Right lobe of liver (tissue), 6 donors: ENCODE measurements at regions not wholly inside any gene's neighbourhood (a gene's known extent, or its start where the extent isn't known, plus 50 kb on each side); places are given as distances from the start of the nearest gene placed in this dataset.
"Not testable (repeated sequence)": the region's sequence is repeated elsewhere in the genome, so short reads cannot be mapped to it uniquely, and the experiment has no call there.

Source experiments
- ATAC-seq, 4 donors: fragments of 200-7000 bp; cut with Tn5 transposase; one replicate each; pipeline ENCODE4 v1.9.1; 2020; ENCODE audit warnings: mild to moderate bottlenecking in 4 of 4, moderate library complexity in 4 of 4
- DNase-seq, 3 donors: peaks; one replicate each; pipeline ENCODE4 v3.0.0-alpha.2; 2020
- H3K27ac ChIP-seq, 3 donors: fragments of 200-600 bp; one replicate each; pipeline ENCODE4 v1.8.0; 2022
- H3K27me3 ChIP-seq, 2 donors: fragments of 200-600 bp; one replicate each; pipeline ENCODE4 v1.8.0; 2022
- H3K36me3 ChIP-seq, 4 donors: fragments of 200-600 bp; sonication (generic) in 1 of 4; one replicate each; pipeline versions ENCODE4 v1.5.1 to v1.8.0; 2017 to 2022; ENCODE audit warnings: control low read depth in 1 of 4
- H3K4me1 ChIP-seq, 4 donors: fragments of 200-600 bp; sonication (generic) in 1 of 4; one replicate each; pipeline versions ENCODE4 v1.5.1 to v1.8.0; 2017 to 2022; ENCODE audit warnings: control low read depth in 1 of 4
- H3K4me3 ChIP-seq, 3 donors: fragments of 200-600 bp; one replicate each; pipeline ENCODE4 v1.8.0; 2022
- H3K9me3 ChIP-seq, 4 donors: fragments of 200-600 bp; sonication (generic) in 1 of 4; one replicate each; pipeline versions ENCODE4 v1.5.1 to v1.8.0; 2017 to 2022; ENCODE audit warnings: control low read depth in 1 of 4
- POLR2A ChIP-seq: fragments of 450-650 bp; IDR thresholded peaks from one replicate; pipeline ENCODE4 v1.6.1; 2017; ENCODE audit warnings: antibody characterized with exemption, mild to moderate bottlenecking
- WGBS: methylation state at CpG from one replicate; pipeline ENCODE4 v1.1.6; 2018; ENCODE audit warnings: low coverage, low lambda C conversion rate; ENCODE audit not compliant: insufficient coverage; ENCODE audit errors: missing lambda C conversion rate; 5-methylcytosine and 5-hydroxymethylcytosine counted together
- intact Hi-C, 2 donors: fragments of 100-400 bp; cut with DNase I; formaldehyde crosslinking; loops; one replicate each; pipeline versions ENCODE4 v1.11.2 to v1.14.1; 2022
- TF ChIP-seq, protein P1 (sequence below), 4 donors: fragments of 200-600 bp in 3 of 4; fragments of 450-650 bp in 1 of 4; IDR thresholded peaks; one replicate each; pipeline versions ENCODE4 v1.5.1 to v1.8.0; 2016 to 2022; ENCODE audit warnings: antibody characterized with exemption in 4 of 4, mild to moderate bottlenecking in 2 of 4
- donor health status: DM: no; HTN: yes; CAD: no.
- donor health status: DM: no; HTN: no; CAD: no.
- donor health status: DM: no; HTN: no; CAD: no.
- donor health status: DM: no; HTN: yes; CAD: no.
- donor health status: DM: no; HTN: yes; CAD: no.

DNA sequence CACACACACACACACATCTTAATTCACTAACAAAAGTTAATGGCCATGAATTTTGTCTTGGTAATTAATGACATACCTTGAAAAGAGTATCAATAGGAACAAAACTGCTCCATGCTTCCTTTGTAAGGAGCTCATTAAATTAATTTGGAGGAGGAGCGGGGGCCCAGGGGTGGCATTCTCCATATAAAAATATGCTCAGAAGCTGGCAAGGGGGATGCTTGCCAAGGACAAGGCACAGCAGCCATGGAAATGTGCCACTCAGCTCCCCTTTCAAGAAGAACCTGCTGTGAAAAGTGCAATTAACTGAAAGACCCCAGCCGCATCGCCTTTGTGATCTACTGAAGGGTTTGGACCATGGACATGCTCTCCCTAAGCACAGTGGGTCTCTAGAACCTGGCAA lies 385.9 kb upstream of the API5 start:
- no peak for ATAC-seq
- H3K27ac ChIP-seq, result no peak overlapping the region
- 80% methylated on average over 1 of the region's 3 CpGs for WGBS

DNA sequence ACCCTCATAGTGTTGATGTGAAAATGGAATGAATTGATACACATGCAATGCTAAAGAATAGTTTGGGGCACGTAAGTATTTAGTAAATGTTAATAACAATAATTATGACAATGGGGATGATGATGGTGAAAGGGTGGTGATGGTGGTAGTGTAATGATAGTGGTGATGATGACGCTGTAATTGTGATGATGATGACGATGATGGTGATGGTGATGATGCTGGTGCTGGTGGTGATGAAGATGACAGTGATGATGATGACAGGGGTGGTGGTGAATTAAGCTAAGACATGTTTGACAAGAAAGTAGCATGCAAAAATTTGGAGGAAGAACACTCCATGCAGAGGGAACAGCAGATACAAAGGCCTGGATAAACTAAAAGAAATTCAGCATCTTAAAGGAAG lies 364.4 kb upstream of the API5 start:
- no peaks in the 10 kb centered on the region for H3K4me1 ChIP-seq
- intact Hi-C loops, result no loop called here
- no peak overlapping the region for H3K4me3 ChIP-seq
- H3K36me3 ChIP-seq, result no peaks in the 10 kb centered on the region
- WGBS, result 59% methylated on average over 3 of the region's 3 CpGs
- no peak overlapping the region for H3K27ac ChIP-seq
- H3K27me3 ChIP-seq, result no peaks in the 10 kb centered on the region
- ATAC-seq (no peak), DNase-seq (no peak)
- TF ChIP-seq, protein P1, sequence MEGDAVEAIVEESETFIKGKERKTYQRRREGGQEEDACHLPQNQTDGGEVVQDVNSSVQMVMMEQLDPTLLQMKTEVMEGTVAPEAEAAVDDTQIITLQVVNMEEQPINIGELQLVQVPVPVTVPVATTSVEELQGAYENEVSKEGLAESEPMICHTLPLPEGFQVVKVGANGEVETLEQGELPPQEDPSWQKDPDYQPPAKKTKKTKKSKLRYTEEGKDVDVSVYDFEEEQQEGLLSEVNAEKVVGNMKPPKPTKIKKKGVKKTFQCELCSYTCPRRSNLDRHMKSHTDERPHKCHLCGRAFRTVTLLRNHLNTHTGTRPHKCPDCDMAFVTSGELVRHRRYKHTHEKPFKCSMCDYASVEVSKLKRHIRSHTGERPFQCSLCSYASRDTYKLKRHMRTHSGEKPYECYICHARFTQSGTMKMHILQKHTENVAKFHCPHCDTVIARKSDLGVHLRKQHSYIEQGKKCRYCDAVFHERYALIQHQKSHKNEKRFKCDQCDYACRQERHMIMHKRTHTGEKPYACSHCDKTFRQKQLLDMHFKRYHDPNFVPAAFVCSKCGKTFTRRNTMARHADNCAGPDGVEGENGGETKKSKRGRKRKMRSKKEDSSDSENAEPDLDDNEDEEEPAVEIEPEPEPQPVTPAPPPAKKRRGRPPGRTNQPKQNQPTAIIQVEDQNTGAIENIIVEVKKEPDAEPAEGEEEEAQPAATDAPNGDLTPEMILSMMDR (IDR thresholded peaks at IDR 0.05), result no peak
- H3K9me3 ChIP-seq, result no peaks in the 10 kb centered on the region

More for the DNA sequence above, 385.9 kb upstream of the API5 start:
- no peak for DNase-seq
- Histone ChIP-seq H3K9me3 (no peaks in the 10 kb centered on the region), H3K4me3 (no peak overlapping the region), H3K4me1 (no peaks in the 10 kb centered on the region), H3K36me3 (no peaks in the 10 kb centered on the region), H3K27me3 (no peaks in the 10 kb centered on the region)
- intact Hi-C loops, result no loop called here
- TF ChIP-seq, protein P1 (IDR thresholded peaks at IDR 0.05), result no peak
- TF ChIP-seq POLR2A, result no peak

DNA sequence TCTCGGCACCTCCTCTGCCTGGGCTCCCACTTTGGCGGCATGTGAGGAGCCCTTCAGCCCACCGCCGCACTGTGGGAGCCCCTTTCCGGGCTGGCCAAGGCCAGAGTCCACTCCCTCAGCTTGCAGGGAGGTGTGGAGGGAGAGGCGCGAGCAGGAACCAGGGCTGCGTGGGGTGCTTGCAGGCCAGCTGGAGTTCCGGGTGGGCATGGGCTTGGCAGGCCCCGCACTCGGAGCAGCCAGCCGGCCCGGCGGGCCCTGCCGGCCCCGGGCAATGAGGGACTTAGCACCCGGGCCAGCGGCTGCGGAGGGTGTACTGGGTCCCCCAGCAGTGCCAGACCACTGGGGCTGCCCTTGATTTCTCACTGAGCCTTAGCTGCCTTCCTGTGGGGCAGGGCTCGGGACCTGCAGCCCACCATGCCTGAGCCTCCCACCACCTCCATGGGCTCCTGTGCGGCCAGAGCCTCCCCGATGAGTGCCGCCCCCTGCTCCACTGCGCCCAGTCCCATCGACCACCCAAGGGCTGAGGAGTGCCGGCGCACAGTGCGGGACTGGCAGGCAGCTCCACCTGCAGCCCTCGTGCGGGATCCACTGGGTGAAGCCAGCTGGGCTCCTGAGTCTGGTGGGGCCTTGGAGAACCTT lies 361.9 kb upstream of the API5 start:
- H3K4me1 ChIP-seq, H3K27ac ChIP-seq, H3K27me3 ChIP-seq, H3K4me3 ChIP-seq, ATAC-seq, intact Hi-C loops, DNase-seq, H3K9me3 ChIP-seq, H3K36me3 ChIP-seq: not testable (repeated sequence)
- 100% methylated on average over 3 of the region's 30 CpGs for WGBS

DNA sequence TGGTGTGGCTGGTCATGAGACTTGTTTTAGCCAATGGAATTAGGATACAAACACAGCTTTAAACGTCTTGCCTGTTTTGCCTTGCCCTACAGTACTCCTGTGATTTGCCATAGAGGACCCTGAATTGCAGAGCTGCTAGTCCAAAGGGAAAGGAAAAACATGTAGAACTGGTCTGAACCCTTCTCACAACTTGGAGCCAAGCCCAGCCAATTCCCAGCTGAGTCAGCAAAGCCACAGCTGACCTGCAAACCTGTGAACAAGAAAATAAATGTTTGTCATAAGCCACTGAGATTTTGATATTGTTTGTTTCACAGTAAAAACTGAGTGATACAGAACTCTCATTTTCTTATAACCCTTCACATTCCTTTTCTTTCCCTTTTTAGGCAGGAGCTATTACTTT lies 360.5 kb upstream of the API5 start:
- H3K4me3 ChIP-seq, result no peak overlapping the region
- no peaks in the 10 kb centered on the region for H3K36me3 ChIP-seq
- ATAC-seq (peak in 2 of 4 donors; percentile 49 to 82), DNase-seq (peak in 1 of 3 donors; percentile 72)
- H3K27me3 ChIP-seq, result no peaks in the 10 kb centered on the region
- H3K9me3 ChIP-seq, result no peaks in the 10 kb centered on the region
- TF ChIP-seq, protein P1 (IDR thresholded peaks at IDR 0.05), result no peak
- no peak for TF ChIP-seq POLR2A
- no peaks in the 10 kb centered on the region for H3K4me1 ChIP-seq
- intact Hi-C loops, result no loop called here
- WGBS, result 56% methylated on average over 1 of the region's 1 CpG
- no peak overlapping the region for H3K27ac ChIP-seq

DNA sequence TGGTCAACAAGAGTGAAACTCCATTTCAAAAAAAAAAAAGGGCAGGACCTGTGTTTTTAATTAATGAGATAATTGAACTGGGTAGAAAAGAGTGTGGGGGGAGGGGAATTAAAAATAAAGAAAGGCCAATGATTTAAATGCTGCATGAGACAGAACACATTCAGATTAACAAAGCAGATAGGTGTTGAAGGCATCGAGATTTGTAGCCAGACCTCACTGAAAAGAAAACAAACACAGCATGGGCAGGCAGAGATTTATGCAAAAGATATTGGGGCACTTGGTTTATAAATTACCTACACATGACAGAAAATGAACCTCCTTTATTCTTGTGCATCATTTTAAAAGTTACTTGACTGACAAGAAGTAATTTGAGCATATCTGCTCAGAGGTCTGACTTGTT lies 354.0 kb upstream of the API5 start:
- Histone ChIP-seq H3K4me3 (no peak overlapping the region), H3K4me1 (no peaks in the 10 kb centered on the region), H3K36me3 (no peaks in the 10 kb centered on the region), H3K27me3 (no peaks in the 10 kb centered on the region), H3K9me3 (no peaks in the 10 kb centered on the region), H3K27ac (no peak overlapping the region)
- intact Hi-C loops, result no loop called here
- WGBS, result 25% methylated on average over 1 of the region's 1 CpG
- no peak for ATAC-seq
- TF ChIP-seq POLR2A, result no peak
- TF ChIP-seq, protein P1 (IDR thresholded peaks at IDR 0.05), result no peak
- DNase-seq, result no peak
